DND-41 (cell line): ENCODE measurements at regions not wholly inside any gene's neighbourhood (a gene's known extent, or its start where the extent isn't known, plus 50 kb on each side); places are given as distances from the start of the nearest gene placed in this dataset.
"Not testable (repeated sequence)": the region's sequence is repeated elsewhere in the genome, so short reads cannot be mapped to it uniquely, and the experiment has no call there.

Source experiments
- ATAC-seq: fragments of 200-7000 bp; cut with Tn5 transposase; 3 replicates; pipeline ENCODE4 v1.9.1; 2021; ENCODE audit warnings: low read depth; ENCODE audit not compliant: insufficient read depth
- DNase-seq: peaks from one replicate; pipeline ENCODE4 v3.0.0-alpha.2; 2020
- H2AFZ ChIP-seq: 2 replicates; pipeline ENCODE4 v1.6.0; 2012; ENCODE audit warnings: low read depth, low read length
- H3K27ac ChIP-seq: 2 replicates; pipeline ENCODE4 v1.5.1; 2012; ENCODE audit warnings: low read length, inconsistent platforms
- H3K27me3 ChIP-seq: fragments of 200-600 bp; sonication (generic); 2 replicates; pipeline ENCODE4 v1.6.0; 2012; ENCODE audit warnings: low read length, mild to moderate bottlenecking, inconsistent platforms; ENCODE audit not compliant: insufficient read depth, poor library complexity
- H3K36me3 ChIP-seq: 2 replicates; pipeline ENCODE4 v1.5.1; 2012; ENCODE audit warnings: low read length, inconsistent platforms; ENCODE audit not compliant: insufficient read depth
- H3K4me1 ChIP-seq: 2 replicates; pipeline ENCODE4 v1.5.1; 2012; ENCODE audit warnings: mild to moderate bottlenecking, low read length; ENCODE audit not compliant: insufficient read depth
- H3K4me2 ChIP-seq: 2 replicates; pipeline ENCODE4 v1.6.0; 2012; ENCODE audit warnings: mild to moderate bottlenecking, moderate library complexity, low read length, inconsistent platforms; ENCODE audit not compliant: insufficient read depth
- H3K4me3 ChIP-seq, 2 experiments: fragments of 200-600 bp in 1 of 2; shearing (Covaris generic) in 1 of 2; 2 replicates each; pipeline ENCODE4 v1.5.1; 2012 to 2016; ENCODE audit warnings: inconsistent platforms in 2 of 2, low read length in 2 of 2, mild to moderate bottlenecking in 2 of 2, low read depth in 1 of 2, moderate library complexity in 1 of 2
- H3K79me2 ChIP-seq: 2 replicates; pipeline ENCODE4 v1.6.0; 2012; ENCODE audit warnings: low read length, inconsistent platforms; ENCODE audit not compliant: insufficient read depth
- H3K9ac ChIP-seq: 2 replicates; pipeline ENCODE4 v1.6.0; 2012; ENCODE audit warnings: low read depth, mild to moderate bottlenecking, inconsistent platforms, low read length, moderate library complexity
- H3K9me3 ChIP-seq: 2 replicates; pipeline ENCODE4 v1.5.1; 2012; ENCODE audit warnings: low read length, moderate library complexity, mild to moderate bottlenecking, inconsistent platforms; ENCODE audit not compliant: insufficient read depth, severe bottlenecking
- H4K20me1 ChIP-seq: 2 replicates; pipeline ENCODE4 v1.6.0; 2012; ENCODE audit warnings: low read length; ENCODE audit not compliant: insufficient read depth

DNA sequence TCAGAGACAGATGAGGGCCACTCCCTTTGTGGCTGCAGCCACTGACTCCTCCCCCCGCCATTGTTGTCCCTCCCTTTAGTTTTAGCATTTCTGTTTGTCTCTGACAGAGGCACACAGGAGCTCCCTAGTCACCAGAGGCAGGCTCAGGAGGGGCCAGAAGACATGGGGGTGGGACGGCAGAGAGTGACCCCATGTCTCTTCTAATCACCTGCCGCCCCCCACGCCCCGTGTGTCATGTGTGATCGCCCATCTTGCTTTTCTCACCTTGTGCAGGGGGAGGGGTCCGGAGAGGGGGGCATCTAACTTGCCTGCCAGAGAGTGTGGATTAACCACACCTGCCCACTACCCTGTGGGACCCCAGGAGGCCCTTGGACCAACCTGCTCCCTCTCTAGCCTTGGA, 246.7 kb upstream of the TP53TG3C start:
- ATAC-seq, H3K9me3 ChIP-seq, H2AFZ ChIP-seq, H3K79me2 ChIP-seq, H3K27ac ChIP-seq, H3K27me3 ChIP-seq, DNase-seq, H3K4me3 ChIP-seq, H4K20me1 ChIP-seq, H3K4me2 ChIP-seq, H3K9ac ChIP-seq, H3K36me3 ChIP-seq, H3K4me1 ChIP-seq: not testable (repeated sequence)

DNA sequence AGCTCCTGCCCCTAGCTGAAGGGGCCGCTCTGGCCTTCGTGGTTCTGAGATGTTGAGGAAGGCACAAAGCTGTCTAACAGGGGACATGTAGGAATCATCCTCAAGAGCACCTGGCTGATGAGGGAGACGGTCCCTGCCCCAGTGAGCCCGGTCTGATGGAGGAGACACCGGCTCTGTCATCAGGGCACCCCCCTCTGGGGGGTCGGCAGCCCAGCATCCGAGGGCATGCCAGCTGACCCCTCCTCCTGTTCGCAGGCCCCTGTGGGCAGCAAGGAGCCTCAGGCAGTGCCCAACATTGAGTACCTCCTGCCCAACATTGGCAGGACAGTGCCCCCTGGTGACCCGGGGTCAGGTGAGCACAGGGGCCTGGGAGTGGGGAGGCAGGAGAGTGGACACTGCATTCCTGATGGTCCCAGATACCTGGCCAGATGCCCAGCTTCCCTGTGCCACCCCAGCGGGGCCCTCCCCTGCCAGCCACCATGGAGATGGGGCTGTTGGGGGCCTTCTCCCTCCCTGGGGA, 247.9 kb upstream of the TP53TG3C start:
- not testable (repeated sequence) for ATAC-seq, H2AFZ ChIP-seq, H3K4me3 ChIP-seq, H3K9me3 ChIP-seq, H3K27ac ChIP-seq, H3K36me3 ChIP-seq, H3K4me2 ChIP-seq, H3K9ac ChIP-seq, H3K4me1 ChIP-seq, DNase-seq, H3K27me3 ChIP-seq, H4K20me1 ChIP-seq, H3K79me2 ChIP-seq

DNA sequence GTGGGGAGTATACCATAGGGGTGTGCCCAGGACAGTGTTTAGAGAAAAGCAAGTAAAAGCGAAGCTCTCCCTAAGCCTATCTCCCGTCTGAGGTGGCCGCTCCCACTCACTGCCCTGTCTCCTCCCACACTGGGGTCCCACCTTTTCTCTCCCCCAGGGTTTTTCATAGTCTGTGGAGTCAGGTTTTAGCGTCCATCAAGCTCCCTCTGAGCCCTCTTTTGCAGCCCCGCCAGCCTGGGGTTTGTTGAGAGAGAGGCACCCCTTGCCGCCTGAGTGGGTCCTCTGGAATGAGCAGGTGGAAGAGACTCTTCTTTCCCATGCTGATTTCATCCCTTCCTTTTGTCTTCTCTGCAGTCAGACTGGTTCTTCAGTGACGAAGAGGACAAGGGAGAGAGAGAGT, 248.7 kb upstream of the TP53TG3C start:
- not testable (repeated sequence) for H3K79me2 ChIP-seq, H3K4me3 ChIP-seq, DNase-seq, ATAC-seq, H3K9ac ChIP-seq, H3K9me3 ChIP-seq, H3K27ac ChIP-seq, H4K20me1 ChIP-seq, H3K36me3 ChIP-seq, H3K4me2 ChIP-seq, H3K27me3 ChIP-seq, H2AFZ ChIP-seq, H3K4me1 ChIP-seq

DNA sequence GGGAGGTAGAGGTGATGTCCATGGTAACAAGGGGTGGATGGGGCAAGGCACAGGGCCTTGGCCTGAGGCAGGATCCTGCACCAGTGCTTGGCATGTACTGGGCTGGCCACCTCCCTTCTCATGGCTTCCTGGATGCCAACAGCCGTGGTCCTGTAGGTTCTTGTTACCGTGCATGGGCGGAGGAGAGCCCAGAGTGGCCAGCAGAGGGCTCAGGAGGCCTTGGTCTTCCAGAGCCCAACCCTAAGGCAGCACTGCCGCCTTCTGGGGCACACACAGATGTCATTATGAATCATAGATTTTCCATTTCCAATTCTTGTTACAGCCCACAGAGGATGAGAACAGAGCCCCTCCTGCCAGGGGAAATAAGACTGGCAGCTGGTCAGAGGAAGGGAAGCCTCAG, 254.2 kb upstream of the TP53TG3C start:
- not testable (repeated sequence) for H4K20me1 ChIP-seq, H3K9me3 ChIP-seq, H3K4me2 ChIP-seq, H3K27me3 ChIP-seq, H3K27ac ChIP-seq, H3K4me1 ChIP-seq, ATAC-seq, H2AFZ ChIP-seq, H3K9ac ChIP-seq, H3K79me2 ChIP-seq, DNase-seq, H3K4me3 ChIP-seq, H3K36me3 ChIP-seq

DNA sequence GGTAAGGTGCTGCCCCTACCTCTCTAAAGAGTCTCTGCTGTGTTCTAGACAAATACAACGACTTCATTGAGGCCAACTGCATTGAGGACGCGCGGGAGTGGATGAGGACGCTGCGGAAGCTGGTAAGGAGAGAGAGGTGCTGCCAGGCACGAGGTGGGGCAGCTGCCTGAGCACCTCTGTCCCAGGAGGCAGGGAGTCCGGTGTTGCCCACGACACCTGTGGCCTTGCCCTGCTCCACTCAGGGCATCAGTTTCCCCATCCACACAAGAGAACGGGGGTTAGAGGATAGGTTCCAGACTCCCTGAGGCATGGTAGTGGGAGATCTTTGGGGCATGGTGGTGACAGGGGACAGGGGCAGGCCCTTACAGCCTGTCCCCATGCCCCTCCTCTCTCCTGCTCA, 256.1 kb upstream of the TP53TG3C start:
- H2AFZ ChIP-seq, H3K9me3 ChIP-seq, H4K20me1 ChIP-seq, H3K4me1 ChIP-seq, H3K9ac ChIP-seq, H3K27me3 ChIP-seq, H3K4me3 ChIP-seq, H3K4me2 ChIP-seq, DNase-seq, H3K27ac ChIP-seq, H3K36me3 ChIP-seq, H3K79me2 ChIP-seq, ATAC-seq: not testable (repeated sequence)

DNA sequence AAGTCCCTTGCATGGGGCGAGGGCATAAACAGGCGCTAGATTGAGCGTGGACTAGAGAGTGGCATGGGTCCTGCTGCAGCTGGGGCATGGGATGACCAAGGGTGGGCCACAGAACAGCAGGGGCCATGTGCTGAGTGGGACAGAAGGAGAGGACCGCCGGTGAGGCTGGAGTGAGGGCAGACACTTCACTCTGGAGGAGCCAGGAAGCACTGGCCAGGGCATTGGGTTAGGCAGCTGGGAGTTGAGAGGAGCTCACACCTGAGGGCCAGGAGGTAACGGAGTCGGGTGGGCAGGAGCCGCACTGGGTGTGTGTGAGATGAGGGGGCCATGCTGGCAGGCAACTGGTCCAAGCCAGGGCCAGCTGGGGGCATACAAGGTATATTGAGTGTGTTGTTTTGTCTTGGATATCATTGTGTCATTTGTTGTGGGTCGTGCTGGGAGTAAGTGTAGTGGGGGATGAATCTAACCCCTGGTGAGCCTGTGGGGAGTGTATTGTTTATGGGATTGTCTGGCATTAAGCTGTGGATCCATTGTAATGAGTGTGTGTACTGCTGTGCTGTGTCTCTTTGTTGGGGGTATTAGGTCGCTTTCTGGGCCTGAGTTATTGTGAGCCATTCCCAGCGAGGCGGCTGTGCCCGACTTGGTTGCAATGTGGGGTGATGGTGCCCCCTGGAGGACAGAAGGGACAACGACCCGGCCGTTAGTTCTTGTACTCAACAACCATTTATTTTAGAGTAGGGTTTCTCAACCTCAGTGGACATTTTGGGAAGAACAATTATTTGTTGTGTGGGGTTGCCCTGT, 256.5 kb upstream of the TP53TG3 start:
- DNase-seq (peak; percentile 41), ATAC-seq (peak; percentile 77)
- H3K4me3 ChIP-seq, H4K20me1 ChIP-seq, H3K4me1 ChIP-seq, H3K4me2 ChIP-seq, H3K9me3 ChIP-seq, H3K36me3 ChIP-seq, H3K27me3 ChIP-seq, H3K79me2 ChIP-seq, H2AFZ ChIP-seq, H3K27ac ChIP-seq, H3K9ac ChIP-seq: not testable (repeated sequence)

DNA sequence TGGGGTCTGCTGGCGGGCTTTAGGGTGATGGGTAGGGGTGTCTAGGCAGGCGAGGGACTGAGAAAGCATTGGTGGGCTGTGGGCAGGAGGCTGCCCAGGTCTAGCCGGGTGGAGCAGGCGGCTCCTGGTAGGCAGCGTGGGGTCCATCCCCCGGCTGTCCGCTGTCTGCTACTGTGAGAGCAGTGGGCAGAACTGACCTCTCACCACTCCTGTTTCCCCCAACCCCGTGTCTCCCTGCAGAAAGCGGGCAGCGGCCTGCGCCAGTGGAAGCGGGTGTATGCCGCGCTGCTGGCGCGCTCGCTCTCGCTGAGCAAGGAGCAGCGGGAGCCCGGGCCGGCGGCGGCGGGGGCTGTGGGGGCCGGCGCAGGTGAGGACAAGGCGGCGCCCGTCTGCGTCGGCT, 249.2 kb upstream of the TP53TG3 start:
- H3K4me2 ChIP-seq, H3K27ac ChIP-seq, H4K20me1 ChIP-seq, H3K36me3 ChIP-seq, H3K27me3 ChIP-seq, ATAC-seq, H3K9ac ChIP-seq, H2AFZ ChIP-seq, H3K4me3 ChIP-seq, H3K9me3 ChIP-seq, DNase-seq, H3K4me1 ChIP-seq, H3K79me2 ChIP-seq: not testable (repeated sequence)
